Activated CD4-positive, alpha-beta T cell treated with anti-CD3 and anti-CD28 coated beads, Interleukin-2, Interleukin-6, amounts not matched to agents 100 ng/mL and 50 ng/mL, durations not matched to agents 16 hours and 8 hours (primary cell): ENCODE measurements at regions not wholly inside any gene's neighbourhood (a gene's known extent, or its start where the extent isn't known, plus 50 kb on each side); places are given as distances from the start of the nearest gene placed in this dataset.
"Not testable (repeated sequence)": the region's sequence is repeated elsewhere in the genome, so short reads cannot be mapped to it uniquely, and the experiment has no call there.

Experiments used
- DNase-seq: peaks from one replicate; pipeline ENCODE4 v3.0.0-alpha.2; 2020

GRCh38 chr10:32217216-32217615, 129.7 kb downstream of the EPC1 start:
- DNase-seq = no peak

GRCh38 chr10:32213838-32214237, 133.1 kb downstream of the EPC1 start:
- not testable (repeated sequence) for DNase-seq

GRCh38 chr10:32211046-32211363, 136.0 kb downstream of the EPC1 start:
- no peak for DNase-seq

GRCh38 chr10:32210306-32211045, 136.5 kb downstream of the EPC1 start:
- peak; percentile 34 for DNase-seq

GRCh38 chr10:32208005-32208404, 139.0 kb downstream of the EPC1 start:
- not testable (repeated sequence) for DNase-seq

GRCh38 chr10:32207544-32207943, 139.4 kb downstream of the EPC1 start:
- peak; percentile 71 for DNase-seq

- no peak for DNase-seq
These were observed 141.3 kb downstream of the EPC1 start for GRCh38 chr10:32205670-32206069.

GRCh38 chr10:32204606-32205005, 142.4 kb downstream of the EPC1 start:
- no peak for DNase-seq

GRCh38 chr10:32199714-32200394, 143.6 kb upstream of the KIF5B start:
- no peak for DNase-seq

- no peak for DNase-seq
These were observed 141.2 kb upstream of the KIF5B start for GRCh38 chr10:32197423-32197822.

GRCh38 chr10:32190890-32191491, 134.8 kb upstream of the KIF5B start:
- peak; percentile 48 for DNase-seq

- no peak for DNase-seq
These were observed 133.3 kb upstream of the KIF5B start for GRCh38 chr10:32189400-32190084.

GRCh38 chr10:32188601-32189000, 132.4 kb upstream of the KIF5B start:
- not testable (repeated sequence) for DNase-seq

GRCh38 chr10:32187686-32188085, 131.5 kb upstream of the KIF5B start:
- DNase-seq = no peak

- not testable (repeated sequence) for DNase-seq
These were observed 127.4 kb upstream of the KIF5B start for GRCh38 chr10:32183652-32184051.

- no peak for DNase-seq
These were observed 126.3 kb upstream of the KIF5B start for GRCh38 chr10:32182476-32182875.

- DNase-seq = no peak
These were observed 124.4 kb upstream of the KIF5B start for GRCh38 chr10:32180390-32181280.

GRCh38 chr10:32179836-32180235, 123.6 kb upstream of the KIF5B start:
- DNase-seq = no peak

- not testable (repeated sequence) for DNase-seq
These were observed 121.4 kb upstream of the KIF5B start for GRCh38 chr10:32177594-32177993.

GRCh38 chr10:32175629-32176028, 119.4 kb upstream of the KIF5B start:
- DNase-seq = no peak

GRCh38 chr10:32174349-32174893, 118.2 kb upstream of the KIF5B start:
- no peak for DNase-seq

GRCh38 chr10:32171204-32171603, 115.0 kb upstream of the KIF5B start:
- DNase-seq = no peak
